ENCODE measurements at regions not wholly inside any gene's neighbourhood (a gene's known extent, or its start where the extent isn't known, plus 50 kb on each side); places are given as distances from the start of the nearest gene placed in this dataset.

GRCh38 chr1:116219651-116220434, 108.6 kb downstream of the MAB21L3 start:
- no peaks in the 10 kb centered on the region for H3K4me1 Mint-ChIP-seq (ENCODE audit: low read depth)
- H3K27me3 Mint-ChIP-seq: no peaks in the 10 kb centered on the region
- peaks cover 2% of the 10 kb centered on the region for H3K9me3 Mint-ChIP-seq
- no peak for ATAC-seq
- peaks cover 1% of the 10 kb centered on the region for H3K36me3 Mint-ChIP-seq (ENCODE audit: low read depth)
- DNase-seq: no peak
- intact Hi-C loops (cut with micrococcal nuclease): no loop called here
- ChIA-PET CTCF (interaction anchor here (1.0 kb wide), 1 partner anchor 81 kb away, joined by 4 read pairs; no protein-coding TSS in a partner anchor), POLR2A (no interaction called here)
- no peak overlapping the region for H3K4me3 Mint-ChIP-seq
- TF ChIP-seq CTCF (IDR thresholded peaks at IDR 0.05): no peak
- no peak overlapping the region for H3K27ac Mint-ChIP-seq

GRCh38 chr1:116224111-116224510, 112.9 kb downstream of the MAB21L3 start:
- no peak overlapping the region for H3K4me3 Mint-ChIP-seq
- ATAC-seq: no peak
- H3K27me3 Mint-ChIP-seq: no peaks in the 10 kb centered on the region
- DNase-seq: no peak
- intact Hi-C loops (cut with micrococcal nuclease): no loop called here
- H3K9me3 Mint-ChIP-seq: no peaks in the 10 kb centered on the region
- TF ChIP-seq CTCF (IDR thresholded peaks at IDR 0.05): no peak
- POLR2A ChIA-PET: interaction anchor here (0.7 kb wide), 1 partner anchor 294 kb away, joined by 3 read pairs; no protein-coding TSS in a partner anchor
- CTCF ChIA-PET: interaction anchor here (1.9 kb wide), 1 partner anchor 261 kb away, joined by 8 read pairs; no protein-coding TSS in a partner anchor
- H3K4me1 Mint-ChIP-seq (ENCODE audit: low read depth): no peaks in the 10 kb centered on the region
- H3K36me3 Mint-ChIP-seq (ENCODE audit: low read depth): no peaks in the 10 kb centered on the region
- no peak overlapping the region for H3K27ac Mint-ChIP-seq

- POLR2A ChIA-PET: no interaction called here
- CTCF ChIA-PET: interaction anchor here (1.1 to 1.9 kb wide), 3 partner anchors 9 to 261 kb away, joined by 3 to 8 read pairs (median 5); no protein-coding TSS in a partner anchor
- no peak for TF ChIP-seq CTCF (IDR thresholded peaks at IDR 0.05)
These were observed 113.4 kb downstream of the MAB21L3 start for GRCh38 chr1:116224561-116224960.

GRCh38 chr1:116226017-116226416, 114.8 kb downstream of the MAB21L3 start:
- Mint-ChIP-seq H3K27me3 (no peaks in the 10 kb centered on the region), H3K4me3 (no peak overlapping the region), H3K27ac (no peak overlapping the region), H3K4me1 (ENCODE audit: low read depth) (no peaks in the 10 kb centered on the region), H3K9me3 (no peaks in the 10 kb centered on the region), H3K36me3 (ENCODE audit: low read depth) (no peaks in the 10 kb centered on the region)
- no peak for TF ChIP-seq CTCF (IDR thresholded peaks at IDR 0.05)
- no peak for DNase-seq
- no peak for ATAC-seq
- POLR2A ChIA-PET: interaction anchor here (0.6 kb wide), 1 partner anchor 409 kb away, joined by 3 read pairs; no protein-coding TSS in a partner anchor
- intact Hi-C loops (cut with micrococcal nuclease): no loop called here
- CTCF ChIA-PET: interaction anchor here (1.2 kb wide), 1 partner anchor 259 kb away, joined by 5 read pairs; no protein-coding TSS in a partner anchor

More at GRCh38 chr1:116224561-116224960, 113.4 kb downstream of the MAB21L3 start:
- Mint-ChIP-seq H3K27ac (no peak overlapping the region), H3K36me3 (ENCODE audit: low read depth) (no peaks in the 10 kb centered on the region), H3K9me3 (no peaks in the 10 kb centered on the region), H3K4me1 (ENCODE audit: low read depth) (no peaks in the 10 kb centered on the region), H3K27me3 (no peaks in the 10 kb centered on the region), H3K4me3 (no peak overlapping the region)
- no peak for DNase-seq
- ATAC-seq: no peak
- intact Hi-C loops (cut with micrococcal nuclease): no loop called here

GRCh38 chr1:116228511-116228910, 117.3 kb downstream of the MAB21L3 start:
- TF ChIP-seq CTCF (IDR thresholded peaks at IDR 0.05): no peak
- POLR2A ChIA-PET: no interaction called here

More at GRCh38 chr1:116228511-116228910, 117.3 kb downstream of the MAB21L3 start:
- H3K36me3 Mint-ChIP-seq (ENCODE audit: low read depth): no peaks in the 10 kb centered on the region
- no peak for ATAC-seq
- no peak for DNase-seq
- CTCF ChIA-PET: no interaction called here
- no peaks in the 10 kb centered on the region for H3K27me3 Mint-ChIP-seq
- peaks cover 6% of the 10 kb centered on the region for H3K4me1 Mint-ChIP-seq (ENCODE audit: low read depth)
- no peak overlapping the region for H3K27ac Mint-ChIP-seq
- intact Hi-C loops (cut with micrococcal nuclease): no loop called here
- H3K4me3 Mint-ChIP-seq: no peak overlapping the region
- no peaks in the 10 kb centered on the region for H3K9me3 Mint-ChIP-seq
